ENCODE measurements at regions not wholly inside any gene's neighbourhood (a gene's known extent, or its start where the extent isn't known, plus 50 kb on each side); places are given as distances from the start of the nearest gene placed in this dataset.
A peak's percentile ranks its signal among the peaks of the same experiment; 100 is the strongest.

DNA sequence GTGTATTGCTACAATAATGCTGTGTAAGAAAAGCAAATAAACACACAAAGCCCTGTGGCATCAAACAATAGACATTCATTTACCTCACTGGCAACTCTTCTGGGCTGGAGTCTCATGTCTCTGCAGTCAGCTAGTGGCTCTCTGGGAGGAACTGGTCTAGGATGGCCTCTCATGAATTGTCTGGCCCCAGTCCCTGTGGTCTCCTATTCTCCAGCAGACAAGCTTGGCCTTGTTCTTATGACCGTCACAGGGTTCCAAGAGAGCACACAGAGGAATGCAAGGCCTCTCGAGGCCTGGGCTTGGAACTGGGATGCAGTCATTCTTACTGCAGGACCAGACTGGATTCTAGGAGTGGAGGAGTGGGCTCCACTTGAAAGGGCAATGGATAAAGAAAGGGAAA lies 141.2 kb upstream of the NTM start:
- no peak overlapping the region for H2BK120ac ChIP-seq (ENCODE audit: low read depth, low read length)

DNA sequence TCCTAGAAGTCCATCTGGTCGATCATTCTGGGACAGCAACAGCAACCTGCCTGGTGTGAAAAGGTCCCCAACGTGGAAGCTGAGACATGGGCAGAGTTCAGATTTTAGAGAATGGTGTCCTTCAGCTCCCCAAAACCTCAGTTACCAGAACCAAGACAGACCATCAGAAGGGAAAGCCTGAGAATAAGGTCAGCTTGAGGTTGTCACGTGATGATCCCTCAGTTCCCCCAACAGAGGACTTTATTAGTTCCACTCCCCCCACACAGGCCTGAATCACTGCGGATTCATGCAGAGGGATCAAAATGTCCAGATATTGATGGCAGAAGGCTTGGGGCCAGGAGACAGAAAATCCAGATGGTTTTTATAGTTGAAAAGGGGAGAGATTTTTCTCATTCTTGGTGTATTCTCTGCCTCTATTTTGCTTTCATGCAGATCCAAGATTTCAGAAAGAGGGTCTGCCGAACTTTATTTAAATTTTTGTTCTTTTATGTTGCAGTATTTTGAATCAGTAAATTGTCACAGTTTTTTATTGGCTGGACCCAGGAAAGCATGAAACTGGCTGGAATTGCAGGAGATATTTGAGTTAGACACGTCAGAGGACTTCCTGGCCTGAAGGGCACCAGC lies 139.0 kb upstream of the NTM start:
- H3K4me2 ChIP-seq (ENCODE audit: low read length) = no peak overlapping the region
- H3K4me3 ChIP-seq (ENCODE audit: low read length) = no peak overlapping the region
- H2BK5ac ChIP-seq (ENCODE audit: low read length) = no peak overlapping the region
- H3K27ac ChIP-seq (ENCODE audit: low read depth, low read length) = no peak overlapping the region
- DNase-seq = no peak
- H4K8ac ChIP-seq (ENCODE audit: low read depth, low read length) = no peak overlapping the region
- no peaks in the 10 kb centered on the region for H3K36me3 ChIP-seq (ENCODE audit: control insufficient read depth, insufficient read depth, low read length)
- H2BK120ac ChIP-seq (ENCODE audit: low read depth, low read length) = no peak overlapping the region
- H3K79me2 ChIP-seq (ENCODE audit: control insufficient read depth, insufficient read depth, low read length) = no peaks in the 10 kb centered on the region
- no peak overlapping the region for H2AK5ac ChIP-seq (ENCODE audit: low read length)
- no peak overlapping the region for H3K56ac ChIP-seq (ENCODE audit: low read length)
- no peaks in the 10 kb centered on the region for H3K27me3 ChIP-seq (ENCODE audit: insufficient read depth, low read length, poor library complexity)
- H3K9ac ChIP-seq (ENCODE audit: low read length) = no peak overlapping the region
- WGBS (ENCODE audit: extremely low coverage, insufficient coverage, low lambda C conversion rate) = no CpG with 5 or more reads among the region's 6 CpGs
- H2BK15ac ChIP-seq (replicated peaks; ENCODE audit: low read depth) = no peak overlapping the region
- H3K23ac ChIP-seq (ENCODE audit: low read length) = no peak overlapping the region
- no peak overlapping the region for H3K18ac ChIP-seq (ENCODE audit: low read length)
- H3K4ac ChIP-seq (ENCODE audit: low read depth, low read length) = no peak overlapping the region
- H3K79me1 ChIP-seq (ENCODE audit: low read length) = no peaks in the 10 kb centered on the region
- H4K5ac ChIP-seq (ENCODE audit: low read length) = no peak overlapping the region
- no peaks in the 10 kb centered on the region for H3K4me1 ChIP-seq (ENCODE audit: control insufficient read depth, low read depth, low read length)

More for the DNA sequence above, 141.2 kb upstream of the NTM start:
- Histone ChIP-seq H3K18ac (ENCODE audit: low read length) (no peak overlapping the region), H3K27me3 (ENCODE audit: insufficient read depth, low read length, poor library complexity) (no peaks in the 10 kb centered on the region), H2AK5ac (ENCODE audit: low read length) (no peak overlapping the region), H3K4ac (ENCODE audit: low read depth, low read length) (no peak overlapping the region), H4K8ac (ENCODE audit: low read depth, low read length) (no peak overlapping the region), H3K56ac (ENCODE audit: low read length) (no peak overlapping the region), H2BK15ac (replicated peaks; ENCODE audit: low read depth) (no peak overlapping the region), H3K36me3 (ENCODE audit: control insufficient read depth, insufficient read depth, low read length) (no peaks in the 10 kb centered on the region), H3K4me3 (ENCODE audit: low read length) (no peak overlapping the region), H3K79me2 (ENCODE audit: control insufficient read depth, insufficient read depth, low read length) (no peaks in the 10 kb centered on the region), H2BK5ac (ENCODE audit: low read length) (no peak overlapping the region), H3K4me1 (ENCODE audit: control insufficient read depth, low read depth, low read length) (peaks cover 1% of the 10 kb centered on the region), H3K23ac (ENCODE audit: low read length) (no peak overlapping the region), H4K5ac (ENCODE audit: low read length) (no peak overlapping the region), H3K4me2 (ENCODE audit: low read length) (no peak overlapping the region), H3K27ac (ENCODE audit: low read depth, low read length) (no peak overlapping the region), H3K79me1 (ENCODE audit: low read length) (no peaks in the 10 kb centered on the region), H3K9ac (ENCODE audit: low read length) (no peak overlapping the region)
- no peak for DNase-seq
- no CpG with 5 or more reads among the region's 2 CpGs for WGBS (ENCODE audit: extremely low coverage, insufficient coverage, low lambda C conversion rate)

DNA sequence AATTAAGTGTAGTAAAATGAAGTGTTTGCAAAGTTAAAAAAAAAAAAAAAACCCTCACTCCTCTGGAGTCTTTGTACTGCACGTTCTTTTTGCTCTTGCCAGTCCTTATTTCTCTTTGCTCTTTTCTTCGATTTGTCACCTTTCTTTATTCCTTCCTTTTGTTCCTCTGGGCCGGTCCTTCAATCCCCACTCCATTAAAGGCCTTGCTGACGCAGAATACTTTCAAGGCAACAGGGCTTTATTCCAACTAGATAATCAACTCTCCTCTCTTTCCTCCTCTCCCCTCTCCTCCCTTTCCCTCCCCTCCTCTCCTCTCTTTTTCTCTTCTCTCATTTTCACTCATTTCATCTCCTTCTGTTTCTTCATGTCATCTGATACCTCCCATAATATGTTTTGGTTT lies 138.2 kb upstream of the NTM start:
- H3K4me3 ChIP-seq (ENCODE audit: low read length) = no peak overlapping the region
- H2BK5ac ChIP-seq (ENCODE audit: low read length) = no peak overlapping the region
- no peak overlapping the region for H3K9ac ChIP-seq (ENCODE audit: low read length)
- no peak overlapping the region for H4K8ac ChIP-seq (ENCODE audit: low read depth, low read length)
- H3K23ac ChIP-seq (ENCODE audit: low read length) = no peak overlapping the region
- no peaks in the 10 kb centered on the region for H3K79me1 ChIP-seq (ENCODE audit: low read length)
- no peak overlapping the region for H3K27ac ChIP-seq (ENCODE audit: low read depth, low read length)
- no peak overlapping the region for H3K4ac ChIP-seq (ENCODE audit: low read depth, low read length)
- no peaks in the 10 kb centered on the region for H3K79me2 ChIP-seq (ENCODE audit: control insufficient read depth, insufficient read depth, low read length)
- H3K36me3 ChIP-seq (ENCODE audit: control insufficient read depth, insufficient read depth, low read length) = no peaks in the 10 kb centered on the region
- H2BK15ac ChIP-seq (replicated peaks; ENCODE audit: low read depth) = no peak overlapping the region
- no peak overlapping the region for H4K5ac ChIP-seq (ENCODE audit: low read length)
- H3K56ac ChIP-seq (ENCODE audit: low read length) = no peak overlapping the region
- no CpG with 5 or more reads among the region's 4 CpGs for whole genome bisulfite sequencing (ENCODE audit: extremely low coverage, insufficient coverage, low lambda C conversion rate)
- H3K4me1 ChIP-seq (ENCODE audit: control insufficient read depth, low read depth, low read length) = no peaks in the 10 kb centered on the region
- H2AK5ac ChIP-seq (ENCODE audit: low read length) = no peak overlapping the region
- no peak overlapping the region for H3K4me2 ChIP-seq (ENCODE audit: low read length)
- no peak for DNase-seq
- no peak overlapping the region for H2BK120ac ChIP-seq (ENCODE audit: low read depth, low read length)
- H3K27me3 ChIP-seq (ENCODE audit: insufficient read depth, low read length, poor library complexity) = no peaks in the 10 kb centered on the region
- H3K18ac ChIP-seq (ENCODE audit: low read length) = no peak overlapping the region

DNA sequence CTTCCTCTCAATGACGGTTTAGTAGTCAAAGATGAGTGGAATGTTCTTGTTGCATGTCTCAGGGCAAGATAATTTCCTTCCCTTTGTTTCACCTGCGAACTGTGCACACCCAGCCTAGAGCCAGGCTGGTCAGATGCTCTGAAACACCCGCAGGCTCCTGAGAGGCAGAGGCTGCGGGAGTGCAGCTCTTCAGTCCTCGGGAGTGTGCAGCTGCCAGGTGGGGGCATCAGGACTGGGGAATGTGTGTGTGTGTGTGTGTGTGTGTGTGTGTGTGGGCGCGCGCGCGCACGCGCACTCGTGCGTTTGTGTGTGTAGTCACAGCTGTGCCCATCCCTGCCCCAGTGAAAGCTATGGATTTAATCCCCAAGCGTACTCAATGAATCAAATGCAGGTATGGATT lies 136.2 kb upstream of the NTM start:
- Histone ChIP-seq H3K79me2 (ENCODE audit: control insufficient read depth, insufficient read depth, low read length) (no peaks in the 10 kb centered on the region), H2BK15ac (replicated peaks; ENCODE audit: low read depth) (no peak overlapping the region), H3K18ac (ENCODE audit: low read length) (no peak overlapping the region), H4K8ac (ENCODE audit: low read depth, low read length) (no peak overlapping the region), H3K27me3 (ENCODE audit: insufficient read depth, low read length, poor library complexity) (no peaks in the 10 kb centered on the region), H3K36me3 (ENCODE audit: control insufficient read depth, insufficient read depth, low read length) (no peaks in the 10 kb centered on the region), H3K4me1 (ENCODE audit: control insufficient read depth, low read depth, low read length) (no peaks in the 10 kb centered on the region), H3K27ac (ENCODE audit: low read depth, low read length) (no peak overlapping the region), H3K4me2 (ENCODE audit: low read length) (no peak overlapping the region), H2BK120ac (ENCODE audit: low read depth, low read length) (no peak overlapping the region), H3K56ac (ENCODE audit: low read length) (no peak overlapping the region), H3K23ac (ENCODE audit: low read length) (no peak overlapping the region), H3K9ac (ENCODE audit: low read length) (no peak overlapping the region), H3K4ac (ENCODE audit: low read depth, low read length) (no peak overlapping the region), H4K5ac (ENCODE audit: low read length) (no peak overlapping the region), H2BK5ac (ENCODE audit: low read length) (no peak overlapping the region), H2AK5ac (ENCODE audit: low read length) (no peak overlapping the region), H3K79me1 (ENCODE audit: low read length) (no peaks in the 10 kb centered on the region), H3K4me3 (ENCODE audit: low read length) (no peak overlapping the region)
- no CpG with 5 or more reads among the region's 15 CpGs for whole genome bisulfite sequencing (ENCODE audit: extremely low coverage, insufficient coverage, low lambda C conversion rate)
- DNase-seq = no peak

DNA sequence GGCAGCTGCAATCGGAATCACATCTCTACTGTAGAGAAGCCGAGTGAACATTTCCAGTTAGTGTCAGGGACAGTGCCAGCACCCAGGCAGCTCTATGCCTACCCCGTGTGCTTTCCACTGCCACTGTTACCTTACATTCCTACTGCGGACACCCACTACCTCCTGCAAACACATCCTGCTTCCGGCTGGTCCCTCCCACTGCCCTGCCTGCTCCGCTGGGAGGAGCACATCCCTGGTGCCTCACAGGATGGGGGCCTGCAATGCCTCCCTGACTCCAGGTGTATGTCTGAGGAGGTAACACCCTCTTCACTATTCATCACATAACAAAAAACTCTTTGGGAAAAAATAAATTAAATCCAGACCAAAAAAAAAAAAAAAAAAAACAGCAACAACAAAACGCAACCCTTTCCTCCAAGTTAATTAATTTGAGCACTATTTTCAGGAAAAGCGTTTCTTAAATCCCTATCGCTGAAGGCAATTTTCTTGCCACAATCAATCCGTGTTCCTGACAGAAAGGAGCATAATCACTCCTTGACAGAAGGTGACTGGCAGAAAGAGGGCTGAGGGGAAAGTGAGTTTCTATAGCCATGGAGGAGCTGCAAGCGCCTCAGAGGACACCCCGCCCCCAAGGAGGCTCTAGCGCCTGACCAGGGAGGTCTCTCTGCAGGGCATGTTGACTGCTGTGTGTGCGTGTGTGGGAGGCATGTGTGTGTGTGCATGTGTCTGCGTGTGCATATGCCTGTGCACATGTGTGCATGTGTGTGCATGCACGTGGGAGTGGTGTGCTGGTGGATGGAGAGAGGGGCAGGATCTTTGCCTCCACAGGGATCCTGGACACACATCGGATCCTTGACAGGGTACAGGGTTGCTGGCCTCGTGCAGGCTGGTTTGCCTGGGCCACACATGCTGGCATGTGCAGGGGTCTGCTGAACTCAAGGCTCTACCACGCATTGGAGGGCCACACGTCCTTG lies 134.8 kb upstream of the NTM start:
- Histone ChIP-seq H2BK15ac (replicated peaks; ENCODE audit: low read depth) (no peak overlapping the region), H3K4me1 (ENCODE audit: control insufficient read depth, low read depth, low read length) (no peaks in the 10 kb centered on the region), H3K36me3 (ENCODE audit: control insufficient read depth, insufficient read depth, low read length) (no peaks in the 10 kb centered on the region), H3K23ac (ENCODE audit: low read length) (peak overlapping the region; percentile 11), H3K18ac (ENCODE audit: low read length) (no peak overlapping the region), H4K5ac (ENCODE audit: low read length) (no peak overlapping the region), H3K79me2 (ENCODE audit: control insufficient read depth, insufficient read depth, low read length) (no peaks in the 10 kb centered on the region), H3K79me1 (ENCODE audit: low read length) (no peaks in the 10 kb centered on the region), H3K27ac (ENCODE audit: low read depth, low read length) (no peak overlapping the region), H4K8ac (ENCODE audit: low read depth, low read length) (no peak overlapping the region), H3K4me2 (ENCODE audit: low read length) (no peak overlapping the region), H2BK120ac (ENCODE audit: low read depth, low read length) (no peak overlapping the region), H2AK5ac (ENCODE audit: low read length) (no peak overlapping the region), H2BK5ac (ENCODE audit: low read length) (no peak overlapping the region), H3K4me3 (ENCODE audit: low read length) (no peak overlapping the region), H3K4ac (ENCODE audit: low read depth, low read length) (no peak overlapping the region), H3K27me3 (ENCODE audit: insufficient read depth, low read length, poor library complexity) (no peaks in the 10 kb centered on the region), H3K56ac (ENCODE audit: low read length) (no peak overlapping the region), H3K9ac (ENCODE audit: low read length) (no peak overlapping the region)
- no CpG with 5 or more reads among the region's 20 CpGs for whole genome bisulfite sequencing (ENCODE audit: extremely low coverage, insufficient coverage, low lambda C conversion rate)
- DNase-seq = no peak

Data from mesendoderm (in vitro differentiated cells).